ENCODE measurements at regions not wholly inside any gene's neighbourhood (a gene's known extent, or its start where the extent isn't known, plus 50 kb on each side); places are given as distances from the start of the nearest gene placed in this dataset.
"Not testable (repeated sequence)": the region's sequence is repeated elsewhere in the genome, so short reads cannot be mapped to it uniquely, and the experiment has no call there.

- H3K23ac ChIP-seq (ENCODE audit: insufficient read length); H2BK120ac ChIP-seq (replicated peaks; ENCODE audit: low read depth, low read length); H2AK5ac ChIP-seq (ENCODE audit: low read depth, low read length); H3K4me1 ChIP-seq (replicated peaks in 1 of 4; ENCODE audit: control insufficient read depth in 3 of 4, insufficient read depth in 4 of 4, low read length in 3 of 4); DNase-seq (ENCODE audit: low read depth in 1 of 2, low spot score in 2 of 2); H2BK12ac ChIP-seq (ENCODE audit: low read depth, low read length); H2AFZ ChIP-seq (ENCODE audit: low read length); H4K5ac ChIP-seq (ENCODE audit: insufficient read length, low read depth, low read length); H2BK20ac ChIP-seq (ENCODE audit: low read length); H3K4ac ChIP-seq (replicated peaks; ENCODE audit: insufficient read length, low read depth, low read length); H2BK15ac ChIP-seq (ENCODE audit: low read length); H3K79me2 ChIP-seq (ENCODE audit: control insufficient read depth in 1 of 2, insufficient read depth in 2 of 2, low read length in 2 of 2); H4K8ac ChIP-seq (ENCODE audit: extremely low read depth, insufficient read depth, low read length); H3K36me3 ChIP-seq (ENCODE audit: control insufficient read depth in 2 of 4, insufficient read depth in 4 of 4, low read length in 3 of 4); H3K79me1 ChIP-seq (ENCODE audit: low read depth, low read length); H3K56ac ChIP-seq (replicated peaks; ENCODE audit: insufficient read length, low read depth, low read length); H4K91ac ChIP-seq (replicated peaks; ENCODE audit: insufficient read length, low read length); H3K4me2 ChIP-seq (ENCODE audit: insufficient read depth in 1 of 2, low read depth in 2 of 2, low read length in 2 of 2); H3K27ac ChIP-seq (ENCODE audit: low read depth, low read length); H3K9ac ChIP-seq (replicated peaks in 1 of 4; ENCODE audit: extremely low read depth in 1 of 4, low read depth in 3 of 4, low read length in 3 of 4); H2BK5ac ChIP-seq (ENCODE audit: low read depth, low read length); H3K4me3 ChIP-seq (ENCODE audit: extremely low read depth in 1 of 4, insufficient read depth in 2 of 4, low read depth in 3 of 4, low read length in 4 of 4); H3K23me2 ChIP-seq (ENCODE audit: low read depth, low read length); H3K14ac ChIP-seq (ENCODE audit: insufficient read length); FAIRE-seq; H3K18ac ChIP-seq (ENCODE audit: extremely low read depth, low read length); H3K9me3 ChIP-seq (ENCODE audit: insufficient read depth in 2 of 2, low read depth in 1 of 2, low read length in 1 of 2); POLR2A ChIA-PET (ENCODE audit: partially characterized antibody); H4K20me1 ChIP-seq (replicated peaks in 1 of 2; ENCODE audit: control insufficient read depth in 1 of 2, insufficient read depth in 2 of 2, low read length in 2 of 2): not testable (repeated sequence)
- 65% methylated on average over 3 of the region's 3 CpGs; no CpG with 5 or more reads in 1 of the 2 experiments for WGBS, 2 experiments (ENCODE audit: extremely low coverage in 1 of 2, insufficient coverage in 1 of 2, insufficient read length in 1 of 2, insufficient replicate concordance in 2 of 2, low coverage in 1 of 2, low lambda C conversion rate in 2 of 2, missing lambda C conversion rate in 1 of 2)
- H3K27me3 ChIP-seq (replicated peaks in 1 of 4; ENCODE audit: control insufficient read depth in 3 of 4, extremely low read depth in 1 of 4, insufficient read depth in 3 of 4, low read length in 3 of 4) = peaks cover 22 to 41% (median 34%) of the 10 kb centered on the region in 4 experiments
- CTCF ChIA-PET (ENCODE audit: partially characterized antibody) = interaction anchor here (1.5 kb wide), 2 partner anchors 8 to 143 kb away, joined by 4 to 6 read pairs; no protein-coding TSS in a partner anchor
These were observed 70.1 kb upstream of the TOP3B start for GRCh38 chr22:22052548-22053139.

- POLR2A ChIA-PET (ENCODE audit: partially characterized antibody); H3K18ac ChIP-seq (ENCODE audit: extremely low read depth, low read length); H3K36me3 ChIP-seq (ENCODE audit: control insufficient read depth in 2 of 4, insufficient read depth in 4 of 4, low read length in 3 of 4); FAIRE-seq; DNase-seq (ENCODE audit: low read depth in 1 of 2, low spot score in 2 of 2); H3K4me3 ChIP-seq (ENCODE audit: extremely low read depth in 1 of 4, insufficient read depth in 2 of 4, low read depth in 3 of 4, low read length in 4 of 4); H3K14ac ChIP-seq (ENCODE audit: insufficient read length); H3K23ac ChIP-seq (ENCODE audit: insufficient read length); H2BK20ac ChIP-seq (ENCODE audit: low read length); H4K8ac ChIP-seq (ENCODE audit: extremely low read depth, insufficient read depth, low read length); H3K79me1 ChIP-seq (ENCODE audit: low read depth, low read length); H2BK120ac ChIP-seq (replicated peaks; ENCODE audit: low read depth, low read length); H3K9ac ChIP-seq (replicated peaks in 1 of 4; ENCODE audit: extremely low read depth in 1 of 4, low read depth in 3 of 4, low read length in 3 of 4); H4K20me1 ChIP-seq (replicated peaks in 1 of 2; ENCODE audit: control insufficient read depth in 1 of 2, insufficient read depth in 2 of 2, low read length in 2 of 2); H3K27ac ChIP-seq (ENCODE audit: low read depth, low read length); H2BK5ac ChIP-seq (ENCODE audit: low read depth, low read length); H3K4me2 ChIP-seq (ENCODE audit: insufficient read depth in 1 of 2, low read depth in 2 of 2, low read length in 2 of 2); H4K91ac ChIP-seq (replicated peaks; ENCODE audit: insufficient read length, low read length); H3K9me3 ChIP-seq (ENCODE audit: insufficient read depth in 2 of 2, low read depth in 1 of 2, low read length in 1 of 2); H2BK12ac ChIP-seq (ENCODE audit: low read depth, low read length); H3K79me2 ChIP-seq (ENCODE audit: control insufficient read depth in 1 of 2, insufficient read depth in 2 of 2, low read length in 2 of 2); H3K23me2 ChIP-seq (ENCODE audit: low read depth, low read length); H3K4ac ChIP-seq (replicated peaks; ENCODE audit: insufficient read length, low read depth, low read length); H2AK5ac ChIP-seq (ENCODE audit: low read depth, low read length); H3K56ac ChIP-seq (replicated peaks; ENCODE audit: insufficient read length, low read depth, low read length); H2BK15ac ChIP-seq (ENCODE audit: low read length); H2AFZ ChIP-seq (ENCODE audit: low read length); H4K5ac ChIP-seq (ENCODE audit: insufficient read length, low read depth, low read length); H3K4me1 ChIP-seq (replicated peaks in 1 of 4; ENCODE audit: control insufficient read depth in 3 of 4, insufficient read depth in 4 of 4, low read length in 3 of 4); CTCF ChIA-PET (ENCODE audit: partially characterized antibody): not testable (repeated sequence)
- 43% methylated on average over 2 of the region's 2 CpGs; no CpG with 5 or more reads in 1 of the 2 experiments for WGBS, 2 experiments (ENCODE audit: extremely low coverage in 1 of 2, insufficient coverage in 1 of 2, insufficient read length in 1 of 2, insufficient replicate concordance in 2 of 2, low coverage in 1 of 2, low lambda C conversion rate in 2 of 2, missing lambda C conversion rate in 1 of 2)
- peaks cover 22 to 44% (median 40%) of the 10 kb centered on the region in 4 experiments for H3K27me3 ChIP-seq (replicated peaks in 1 of 4; ENCODE audit: control insufficient read depth in 3 of 4, extremely low read depth in 1 of 4, insufficient read depth in 3 of 4, low read length in 3 of 4)
These were observed 68.4 kb upstream of the TOP3B start for GRCh38 chr22:22051032-22051431.
